Smooth muscle cell of the brain vasculature (primary cell): ENCODE measurements at regions not wholly inside any gene's neighbourhood (a gene's known extent, or its start where the extent isn't known, plus 50 kb on each side); places are given as distances from the start of the nearest gene placed in this dataset.

Experiments
- DNase-seq: peaks from one replicate; pipeline ENCODE4 v3.0.0-alpha.2; 2012; ENCODE audit warnings: low read depth, low spot score

GRCh38 chr15:31975830-31976229, 54.5 kb upstream of the CHRNA7 start:
- DNase-seq: no peak

GRCh38 chr15:31977138-31977537, 53.2 kb upstream of the CHRNA7 start:
- DNase-seq: no peak

GRCh38 chr15:31977812-31978661, 52.3 kb upstream of the CHRNA7 start:
- no peak for DNase-seq
